ENCODE measurements at regions not wholly inside any gene's neighbourhood (a gene's known extent, or its start where the extent isn't known, plus 50 kb on each side); places are given as distances from the start of the nearest gene placed in this dataset.

- no peaks in the 10 kb centered on the region for H3K79me1 ChIP-seq (replicated peaks; ENCODE audit: low read length, poor library complexity, severe bottlenecking)
- H3K4ac ChIP-seq (ENCODE audit: low read depth in 1 of 2, low read length in 2 of 2) = no peak overlapping the region
- no peak overlapping the region for H2AFZ ChIP-seq (ENCODE audit: low read depth, low read length)
- no peak overlapping the region for H3K14ac ChIP-seq (ENCODE audit: low read length in 2 of 2)
- H3K4me1 ChIP-seq (ENCODE audit: control insufficient read depth, insufficient read depth, low read depth, low read length) = no peaks in the 10 kb centered on the region
- H3K27me3 ChIP-seq (ENCODE audit: control insufficient read depth in 1 of 2, insufficient read depth in 1 of 2, low read length in 2 of 2) = no peaks in the 10 kb centered on the region
- H3K9ac ChIP-seq (ENCODE audit: low read length) = peak overlapping the region; percentile 70
- no peak overlapping the region for H4K8ac ChIP-seq (ENCODE audit: low read length)
- H2BK12ac ChIP-seq (ENCODE audit: low read length in 2 of 2) = no peak overlapping the region
- H2AK5ac ChIP-seq (ENCODE audit: low read length, severe bottlenecking) = no peak overlapping the region
- 33% methylated on average over 2 of the region's 2 CpGs for WGBS
- H3K4me3 ChIP-seq (ENCODE audit: insufficient read depth in 1 of 2, low read depth in 1 of 2, low read length in 2 of 2) = no peak overlapping the region
- H3K36me3 ChIP-seq (ENCODE audit: control insufficient read depth in 1 of 2, insufficient read depth in 2 of 2, low read depth in 1 of 2, low read length in 2 of 2) = no peaks in the 10 kb centered on the region
- no peak overlapping the region for H3K4me2 ChIP-seq (ENCODE audit: low read length, poor library complexity, severe bottlenecking)
- no peak overlapping the region for H3K27ac ChIP-seq (ENCODE audit: low read length, poor library complexity, severe bottlenecking)
- no peak overlapping the region for H2BK15ac ChIP-seq (ENCODE audit: low read depth, poor library complexity, severe bottlenecking)
- H3K18ac ChIP-seq (ENCODE audit: low read depth in 1 of 2, low read length in 2 of 2) = no peak overlapping the region
- H3K23ac ChIP-seq (ENCODE audit: low read length in 2 of 2) = no peak overlapping the region
- no peak overlapping the region for H2BK5ac ChIP-seq (ENCODE audit: low read depth, low read length, poor library complexity, severe bottlenecking)
- H2BK120ac ChIP-seq (ENCODE audit: low read depth, low read length) = no peak overlapping the region
- no peak overlapping the region for H4K91ac ChIP-seq (ENCODE audit: low read length)
- H3K9me3 ChIP-seq (ENCODE audit: control insufficient read depth, low read length) = no peaks in the 10 kb centered on the region
- DNase-seq = no peak
Measured at GRCh38 chr4:52235552-52236201, 184.6 kb downstream of the SPATA18 start.

- H3K79me1 ChIP-seq (replicated peaks; ENCODE audit: low read length, poor library complexity, severe bottlenecking) = no peaks in the 10 kb centered on the region
- H3K14ac ChIP-seq (ENCODE audit: low read length in 2 of 2) = no peak overlapping the region
- no peaks in the 10 kb centered on the region for H3K9me3 ChIP-seq (ENCODE audit: control insufficient read depth, low read length)
- no peak overlapping the region for H2BK12ac ChIP-seq (ENCODE audit: low read length in 2 of 2)
- no peak overlapping the region for H3K18ac ChIP-seq (ENCODE audit: low read depth in 1 of 2, low read length in 2 of 2)
- H3K4me3 ChIP-seq (ENCODE audit: insufficient read depth in 1 of 2, low read depth in 1 of 2, low read length in 2 of 2) = no peak overlapping the region
- no peak overlapping the region for H3K9ac ChIP-seq (ENCODE audit: low read length)
- no peaks in the 10 kb centered on the region for H3K4me1 ChIP-seq (ENCODE audit: control insufficient read depth, insufficient read depth, low read depth, low read length)
- H2BK120ac ChIP-seq (ENCODE audit: low read depth, low read length) = no peak overlapping the region
- no peak overlapping the region for H2BK15ac ChIP-seq (ENCODE audit: low read depth, poor library complexity, severe bottlenecking)
- no peak overlapping the region for H4K91ac ChIP-seq (ENCODE audit: low read length)
- H3K4ac ChIP-seq (ENCODE audit: low read depth in 1 of 2, low read length in 2 of 2) = no peak overlapping the region
- H2BK5ac ChIP-seq (ENCODE audit: low read depth, low read length, poor library complexity, severe bottlenecking) = no peak overlapping the region
- H2AK5ac ChIP-seq (ENCODE audit: low read length, severe bottlenecking) = no peak overlapping the region
- H3K4me2 ChIP-seq (ENCODE audit: low read length, poor library complexity, severe bottlenecking) = no peak overlapping the region
- no peaks in the 10 kb centered on the region for H3K36me3 ChIP-seq (ENCODE audit: control insufficient read depth in 1 of 2, insufficient read depth in 2 of 2, low read depth in 1 of 2, low read length in 2 of 2)
- no peak overlapping the region for H3K27ac ChIP-seq (ENCODE audit: low read length, poor library complexity, severe bottlenecking)
- no peak overlapping the region for H4K8ac ChIP-seq (ENCODE audit: low read length)
- no peaks in the 10 kb centered on the region for H3K27me3 ChIP-seq (ENCODE audit: control insufficient read depth in 1 of 2, insufficient read depth in 1 of 2, low read length in 2 of 2)
- no peak overlapping the region for H2AFZ ChIP-seq (ENCODE audit: low read depth, low read length)
- DNase-seq = peak; percentile 17
- no peak overlapping the region for H3K23ac ChIP-seq (ENCODE audit: low read length in 2 of 2)
Measured at GRCh38 chr4:52241916-52242315, 190.8 kb downstream of the SPATA18 start.

- Histone ChIP-seq H4K91ac (ENCODE audit: low read length) (no peak overlapping the region), H3K79me1 (replicated peaks; ENCODE audit: low read length, poor library complexity, severe bottlenecking) (no peaks in the 10 kb centered on the region), H2AFZ (ENCODE audit: low read depth, low read length) (no peak overlapping the region), H3K23ac (ENCODE audit: low read length in 2 of 2) (no peak overlapping the region), H3K27me3 (ENCODE audit: control insufficient read depth in 1 of 2, insufficient read depth in 1 of 2, low read length in 2 of 2) (no peaks in the 10 kb centered on the region), H3K27ac (ENCODE audit: low read length, poor library complexity, severe bottlenecking) (no peak overlapping the region), H3K4me3 (ENCODE audit: insufficient read depth in 1 of 2, low read depth in 1 of 2, low read length in 2 of 2) (no peak overlapping the region), H3K4ac (ENCODE audit: low read depth in 1 of 2, low read length in 2 of 2) (no peak overlapping the region), H3K4me1 (ENCODE audit: control insufficient read depth, insufficient read depth, low read depth, low read length) (no peaks in the 10 kb centered on the region), H2BK15ac (ENCODE audit: low read depth, poor library complexity, severe bottlenecking) (no peak overlapping the region), H3K9me3 (ENCODE audit: control insufficient read depth, low read length) (no peaks in the 10 kb centered on the region), H3K14ac (ENCODE audit: low read length in 2 of 2) (no peak overlapping the region), H3K18ac (ENCODE audit: low read depth in 1 of 2, low read length in 2 of 2) (no peak overlapping the region), H3K36me3 (ENCODE audit: control insufficient read depth in 1 of 2, insufficient read depth in 2 of 2, low read depth in 1 of 2, low read length in 2 of 2) (no peaks in the 10 kb centered on the region), H2BK12ac (ENCODE audit: low read length in 2 of 2) (no peak overlapping the region), H2BK5ac (ENCODE audit: low read depth, low read length, poor library complexity, severe bottlenecking) (no peak overlapping the region), H3K4me2 (ENCODE audit: low read length, poor library complexity, severe bottlenecking) (no peak overlapping the region), H2BK120ac (ENCODE audit: low read depth, low read length) (no peak overlapping the region), H4K8ac (ENCODE audit: low read length) (no peak overlapping the region), H3K9ac (ENCODE audit: low read length) (no peak overlapping the region), H2AK5ac (ENCODE audit: low read length, severe bottlenecking) (no peak overlapping the region)
- DNase-seq = no peak
- 100% methylated on average over 2 of the region's 5 CpGs for WGBS
Measured at GRCh38 chr4:52243367-52243766, 192.3 kb downstream of the SPATA18 start.

GRCh38 chr4:52244103-52244775 lies 193.1 kb downstream of the SPATA18 start:
- Histone ChIP-seq H2AK5ac (ENCODE audit: low read length, severe bottlenecking) (no peak overlapping the region), H3K23ac (ENCODE audit: low read length in 2 of 2) (no peak overlapping the region), H3K14ac (ENCODE audit: low read length in 2 of 2) (no peak overlapping the region), H3K36me3 (ENCODE audit: control insufficient read depth in 1 of 2, insufficient read depth in 2 of 2, low read depth in 1 of 2, low read length in 2 of 2) (no peaks in the 10 kb centered on the region), H2AFZ (ENCODE audit: low read depth, low read length) (no peak overlapping the region), H2BK12ac (ENCODE audit: low read length in 2 of 2) (no peak overlapping the region), H3K27ac (ENCODE audit: low read length, poor library complexity, severe bottlenecking) (no peak overlapping the region), H3K4me2 (ENCODE audit: low read length, poor library complexity, severe bottlenecking) (no peak overlapping the region), H2BK120ac (ENCODE audit: low read depth, low read length) (no peak overlapping the region), H4K91ac (ENCODE audit: low read length) (no peak overlapping the region), H3K4me1 (ENCODE audit: control insufficient read depth, insufficient read depth, low read depth, low read length) (no peaks in the 10 kb centered on the region), H3K18ac (ENCODE audit: low read depth in 1 of 2, low read length in 2 of 2) (no peak overlapping the region), H2BK15ac (ENCODE audit: low read depth, poor library complexity, severe bottlenecking) (no peak overlapping the region), H3K27me3 (ENCODE audit: control insufficient read depth in 1 of 2, insufficient read depth in 1 of 2, low read length in 2 of 2) (no peaks in the 10 kb centered on the region), H2BK5ac (ENCODE audit: low read depth, low read length, poor library complexity, severe bottlenecking) (no peak overlapping the region), H3K79me1 (replicated peaks; ENCODE audit: low read length, poor library complexity, severe bottlenecking) (no peaks in the 10 kb centered on the region), H3K4me3 (ENCODE audit: insufficient read depth in 1 of 2, low read depth in 1 of 2, low read length in 2 of 2) (peak overlapping the region in 1 of 2 experiments; percentile 21), H4K8ac (ENCODE audit: low read length) (no peak overlapping the region), H3K9me3 (ENCODE audit: control insufficient read depth, low read length) (no peaks in the 10 kb centered on the region), H3K9ac (ENCODE audit: low read length) (no peak overlapping the region), H3K4ac (ENCODE audit: low read depth in 1 of 2, low read length in 2 of 2) (no peak overlapping the region)
- DNase-seq = no peak
- WGBS = 87% methylated on average over 5 of the region's 7 CpGs

Measured in mesenchymal stem cell (in vitro differentiated cells and primary cell).